ENCODE measurements at regions not wholly inside any gene's neighbourhood (a gene's known extent, or its start where the extent isn't known, plus 50 kb on each side); places are given as distances from the start of the nearest gene placed in this dataset.

- Mint-ChIP-seq H3K27me3 (ENCODE audit: low read depth) (peaks cover 6% of the 10 kb centered on the region), H3K27ac (ENCODE audit: unreplicated experiment) (no peak overlapping the region), H3K4me1 (ENCODE audit: low read depth) (peaks cover 6% of the 10 kb centered on the region), H3K36me3 (ENCODE audit: low read depth) (no peaks in the 10 kb centered on the region), H3K9me3 (ENCODE audit: low read depth) (no peaks in the 10 kb centered on the region), H3K4me3 (ENCODE audit: unreplicated experiment) (no peak overlapping the region)
- TF ChIP-seq CTCF (IDR thresholded peaks at IDR 0.05): no peak
- DNase-seq (ENCODE audit: low spot score): no peak
These were observed 243.0 kb upstream of the WWC1 start for GRCh38 chr5:168048486-168048885.

GRCh38 chr5:168052686-168053085 is 238.8 kb upstream of the WWC1 start:
- H3K27ac Mint-ChIP-seq (ENCODE audit: unreplicated experiment): no peak overlapping the region
- no peak overlapping the region for H3K4me3 Mint-ChIP-seq (ENCODE audit: unreplicated experiment)
- H3K36me3 Mint-ChIP-seq (ENCODE audit: low read depth): no peaks in the 10 kb centered on the region

GRCh38 chr5:168054091-168054490 is 237.4 kb upstream of the WWC1 start:
- Mint-ChIP-seq H3K27me3 (ENCODE audit: low read depth) (no peaks in the 10 kb centered on the region), H3K27ac (ENCODE audit: unreplicated experiment) (no peak overlapping the region), H3K9me3 (ENCODE audit: low read depth) (no peaks in the 10 kb centered on the region), H3K4me3 (ENCODE audit: unreplicated experiment) (no peak overlapping the region), H3K4me1 (ENCODE audit: low read depth) (no peaks in the 10 kb centered on the region), H3K36me3 (ENCODE audit: low read depth) (no peaks in the 10 kb centered on the region)
- DNase-seq (ENCODE audit: low spot score): no peak
- no peak for TF ChIP-seq CTCF (IDR thresholded peaks at IDR 0.05)

More at GRCh38 chr5:168052686-168053085, 238.8 kb upstream of the WWC1 start:
- Mint-ChIP-seq H3K9me3 (ENCODE audit: low read depth) (no peaks in the 10 kb centered on the region), H3K27me3 (ENCODE audit: low read depth) (peaks cover 4% of the 10 kb centered on the region), H3K4me1 (ENCODE audit: low read depth) (peaks cover under 1% of the 10 kb centered on the region)
- DNase-seq (ENCODE audit: low spot score): no peak
- TF ChIP-seq CTCF (IDR thresholded peaks at IDR 0.05): no peak

- Mint-ChIP-seq H3K9me3 (ENCODE audit: low read depth) (no peaks in the 10 kb centered on the region), H3K36me3 (ENCODE audit: low read depth) (no peaks in the 10 kb centered on the region), H3K4me1 (ENCODE audit: low read depth) (no peaks in the 10 kb centered on the region), H3K4me3 (ENCODE audit: unreplicated experiment) (no peak overlapping the region), H3K27ac (ENCODE audit: unreplicated experiment) (no peak overlapping the region), H3K27me3 (ENCODE audit: low read depth) (no peaks in the 10 kb centered on the region)
- TF ChIP-seq CTCF (IDR thresholded peaks at IDR 0.05): no peak
- DNase-seq (ENCODE audit: low spot score): no peak
These were observed 236.2 kb upstream of the WWC1 start for GRCh38 chr5:168055141-168055683.

GRCh38 chr5:168055961-168056360 is 235.5 kb upstream of the WWC1 start:
- no peak overlapping the region for H3K27ac Mint-ChIP-seq (ENCODE audit: unreplicated experiment)
- no peak overlapping the region for H3K4me3 Mint-ChIP-seq (ENCODE audit: unreplicated experiment)
- no peaks in the 10 kb centered on the region for H3K4me1 Mint-ChIP-seq (ENCODE audit: low read depth)
- H3K27me3 Mint-ChIP-seq (ENCODE audit: low read depth): no peaks in the 10 kb centered on the region
- DNase-seq (ENCODE audit: low spot score): no peak
- no peaks in the 10 kb centered on the region for H3K9me3 Mint-ChIP-seq (ENCODE audit: low read depth)
- TF ChIP-seq CTCF (IDR thresholded peaks at IDR 0.05): no peak
- H3K36me3 Mint-ChIP-seq (ENCODE audit: low read depth): no peaks in the 10 kb centered on the region
